ENCODE measurements at regions not wholly inside any gene's neighbourhood (a gene's known extent, or its start where the extent isn't known, plus 50 kb on each side); places are given as distances from the start of the nearest gene placed in this dataset.

- TF ChIP-seq CTCF (IDR thresholded peaks at IDR 0.05) (no peak), POLR2AphosphoS5 (IDR thresholded peaks at IDR 0.05) (no peak), POLR2A (IDR thresholded peaks at IDR 0.05) (no peak)
Measured at GRCh38 chr2:220243571-220243970, 616.1 kb downstream of the SLC4A3 start.

Data from breast epithelium (tissue), 3 donors.